NCI-H524 treated with DMSO at 0.1 percent for 48 hours (cell line): ENCODE measurements at regions not wholly inside any gene's neighbourhood (a gene's known extent, or its start where the extent isn't known, plus 50 kb on each side); places are given as distances from the start of the nearest gene placed in this dataset.
"Not testable (repeated sequence)": the region's sequence is repeated elsewhere in the genome, so short reads cannot be mapped to it uniquely, and the experiment has no call there.

ENCODE experiments used
- DNase-seq: peaks from one replicate; lab custom pipeline; 2025; lab: John Stamatoyannopoulos, UW

GRCh38 chr1:70672442-70672888, 261.4 kb downstream of the CTH start:
- DNase-seq: no peak

GRCh38 chr1:70674941-70675685, 264.0 kb downstream of the CTH start:
- DNase-seq: no peak

GRCh38 chr1:70675737-70676156, 264.7 kb downstream of the CTH start:
- no peak for DNase-seq

- peak; percentile 34 for DNase-seq
Observed at GRCh38 chr1:70685300-70686286, 274.5 kb downstream of the CTH start.

GRCh38 chr1:70688580-70688979, 277.5 kb downstream of the CTH start:
- no peak for DNase-seq

- no peak for DNase-seq
Observed at GRCh38 chr1:70706381-70707037, 295.4 kb downstream of the CTH start.

- DNase-seq: no peak
Observed at GRCh38 chr1:70707214-70707613, 296.1 kb downstream of the CTH start.

GRCh38 chr1:70714149-70714548, 303.1 kb downstream of the CTH start:
- DNase-seq: no peak

- no peak for DNase-seq
Observed at GRCh38 chr1:70717211-70717610, 306.1 kb downstream of the CTH start.

- no peak for DNase-seq
Observed at GRCh38 chr1:70717656-70718055, 306.6 kb downstream of the CTH start.

GRCh38 chr1:70718086-70718630, 307.1 kb downstream of the CTH start:
- no peak for DNase-seq

GRCh38 chr1:70719154-70719553, 308.1 kb downstream of the CTH start:
- no peak for DNase-seq

- no peak for DNase-seq
Observed at GRCh38 chr1:70720109-70720508, 309.0 kb downstream of the CTH start.

GRCh38 chr1:70720521-70720920, 309.5 kb downstream of the CTH start:
- no peak for DNase-seq

- DNase-seq: no peak
Observed at GRCh38 chr1:70727886-70728489, 316.9 kb downstream of the CTH start.

GRCh38 chr1:70736518-70736917, 311.1 kb downstream of the PTGER3 start:
- not testable (repeated sequence) for DNase-seq

GRCh38 chr1:70737125-70737524, 310.5 kb downstream of the PTGER3 start:
- no peak for DNase-seq

GRCh38 chr1:70738624-70739023, 309.0 kb downstream of the PTGER3 start:
- DNase-seq: no peak

GRCh38 chr1:70745199-70745598, 302.4 kb downstream of the PTGER3 start:
- DNase-seq: no peak

- not testable (repeated sequence) for DNase-seq
Observed at GRCh38 chr1:70746062-70746461, 301.6 kb downstream of the PTGER3 start.

GRCh38 chr1:70747123-70747522, 300.5 kb downstream of the PTGER3 start:
- DNase-seq: not testable (repeated sequence)
